NT2/D1 (cell line): ENCODE measurements at regions not wholly inside any gene's neighbourhood (a gene's known extent, or its start where the extent isn't known, plus 50 kb on each side); places are given as distances from the start of the nearest gene placed in this dataset.

Experiments used
- SUZ12 ChIP-seq: IDR thresholded peaks from 2 replicates; pipeline ENCODE4 v1.6.1; 2011; ENCODE audit not compliant: insufficient read length, insufficient read depth; ENCODE audit errors: extremely low read depth
- YY1 ChIP-seq: IDR thresholded peaks from 2 replicates; pipeline ENCODE4 v1.6.1; 2011; ENCODE audit not compliant: insufficient read length, insufficient read depth
- ZNF274 ChIP-seq: IDR thresholded peaks from 2 replicates; pipeline ENCODE4 v1.6.1; 2011; ENCODE audit warnings: mild to moderate bottlenecking, low read depth, low read length

- TF ChIP-seq ZNF274 (no peak), YY1 (no peak), SUZ12 (no peak)
Measured at GRCh38 chr5:167381457-167381856, 910.0 kb upstream of the WWC1 start.
